Left lung (tissue), 4 donors: ENCODE measurements at regions not wholly inside any gene's neighbourhood (a gene's known extent, or its start where the extent isn't known, plus 50 kb on each side); places are given as distances from the start of the nearest gene placed in this dataset.

Experiments
- ATAC-seq: fragments of 200-7000 bp; cut with Tn5 transposase; one replicate; pipeline ENCODE4 v1.9.1; 2020; ENCODE audit warnings: moderate library complexity
- DNase-seq, 4 donors: peaks; one replicate each; pipeline ENCODE4 v3.0.0-alpha.2; 2013 to 2020
- H3K27ac ChIP-seq, 2 donors: fragments of 200-600 bp; sonication (generic) in 1 of 2; one replicate each; pipeline versions ENCODE4 v1.5.0 to v1.8.0; 2020 to 2021
- H3K27me3 ChIP-seq, 2 donors: fragments of 200-600 bp; sonication (generic) in 1 of 2; one replicate each; pipeline versions ENCODE4 v1.5.0 to v1.8.0; 2020 to 2021
- H3K36me3 ChIP-seq, 2 donors: fragments of 200-600 bp; sonication (generic) in 1 of 2; one replicate each; pipeline versions ENCODE4 v1.5.0 to v1.8.0; 2020 to 2021
- H3K4me1 ChIP-seq, 2 donors: fragments of 200-600 bp; one replicate each; pipeline ENCODE4 v1.8.0; 2021
- H3K4me3 ChIP-seq, 2 donors: fragments of 200-600 bp; sonication (generic) in 1 of 2; one replicate each; pipeline versions ENCODE4 v1.5.0 to v1.8.0; 2020 to 2021; ENCODE audit warnings: mild to moderate bottlenecking in 1 of 2
- H3K9me3 ChIP-seq, 2 donors: fragments of 200-600 bp; sonication (generic) in 1 of 2; one replicate each; pipeline versions ENCODE4 v1.5.0 to v1.8.0; 2020 to 2021
- CTCF ChIP-seq, 2 donors: fragments of 200-600 bp; sonication (generic) in 1 of 2; IDR thresholded peaks; one replicate each; pipeline versions ENCODE4 v1.5.0 to v1.8.0; 2021; ENCODE audit warnings: antibody characterized with exemption in 2 of 2
- intact Hi-C, 2 donors: fragments of 100-400 bp; cut with DNase I; formaldehyde crosslinking; loops; one replicate each; pipeline versions ENCODE4 v1.11.2 to v1.14.2; 2022
- donor health status: DM: no; HTN: yes; CAD: no.
- donor health status: DM: no; HTN: no; CAD: no.

- no peak for ATAC-seq
These were observed 57.3 kb upstream of the KLF4 start for GRCh38 chr9:107546859-107547258.

GRCh38 chr9:107545036-107545435 is 55.5 kb upstream of the KLF4 start:
- Histone ChIP-seq H3K36me3 (no peaks in the 10 kb centered on the region), H3K9me3 (no peaks in the 10 kb centered on the region), H3K4me1 (peaks cover 0 to 22% of the 10 kb centered on the region in 2 donors), H3K4me3 (no peak overlapping the region), H3K27ac (no peak overlapping the region), H3K27me3 (no peaks in the 10 kb centered on the region)
- ATAC-seq (no peak), DNase-seq (no peak)
- no peak for TF ChIP-seq CTCF (IDR thresholded peaks at IDR 0.05)
- intact Hi-C loops, result no loop called here

More at GRCh38 chr9:107546859-107547258, 57.3 kb upstream of the KLF4 start:
- no peaks in the 10 kb centered on the region for H3K27me3 ChIP-seq
- intact Hi-C loops, result no loop called here
- peaks cover 0 to 18% of the 10 kb centered on the region in 2 donors for H3K4me1 ChIP-seq
- no peak for DNase-seq
- H3K4me3 ChIP-seq, result no peak overlapping the region
- no peak overlapping the region for H3K27ac ChIP-seq
- H3K36me3 ChIP-seq, result no peaks in the 10 kb centered on the region
- TF ChIP-seq CTCF (IDR thresholded peaks at IDR 0.05), result no peak
- H3K9me3 ChIP-seq, result no peaks in the 10 kb centered on the region

GRCh38 chr9:107542411-107543157 is 53.0 kb upstream of the KLF4 start:
- DNase-seq, result no peak
- no peak overlapping the region for H3K4me3 ChIP-seq
- H3K27ac ChIP-seq, result no peak overlapping the region
- no peak for TF ChIP-seq CTCF (IDR thresholded peaks at IDR 0.05)
- H3K9me3 ChIP-seq, result no peaks in the 10 kb centered on the region
- H3K36me3 ChIP-seq, result no peaks in the 10 kb centered on the region
- intact Hi-C loops, result no loop called here
- H3K27me3 ChIP-seq, result no peaks in the 10 kb centered on the region
- H3K4me1 ChIP-seq, result peaks cover 0 to 5% of the 10 kb centered on the region in 2 donors
- no peak for ATAC-seq

GRCh38 chr9:107541523-107541922 is 52.0 kb upstream of the KLF4 start:
- peak; percentile 76 for ATAC-seq
- H3K27me3 ChIP-seq, result no peaks in the 10 kb centered on the region
- H3K36me3 ChIP-seq, result no peaks in the 10 kb centered on the region
- no peak for TF ChIP-seq CTCF (IDR thresholded peaks at IDR 0.05)
- H3K4me3 ChIP-seq, result no peak overlapping the region
- intact Hi-C loops, result no loop called here
- DNase-seq, result no peak
- H3K27ac ChIP-seq, result no peak overlapping the region
- peaks cover 0 to 5% of the 10 kb centered on the region in 2 donors for H3K4me1 ChIP-seq
- H3K9me3 ChIP-seq, result no peaks in the 10 kb centered on the region

- DNase-seq (no peak), ATAC-seq (no peak)
- intact Hi-C loops, result no loop called here
- Histone ChIP-seq H3K27me3 (no peaks in the 10 kb centered on the region), H3K4me1 (peaks cover 0 to 5% of the 10 kb centered on the region in 2 donors), H3K27ac (no peak overlapping the region), H3K4me3 (no peak overlapping the region), H3K9me3 (no peaks in the 10 kb centered on the region), H3K36me3 (no peaks in the 10 kb centered on the region)
- no peak for TF ChIP-seq CTCF (IDR thresholded peaks at IDR 0.05)
These were observed 50.6 kb upstream of the KLF4 start for GRCh38 chr9:107540164-107540561.
